GM12878 (cell line): ENCODE measurements at regions not wholly inside any gene's neighbourhood (a gene's known extent, or its start where the extent isn't known, plus 50 kb on each side); places are given as distances from the start of the nearest gene placed in this dataset.
A peak's percentile ranks its signal among the peaks of the same experiment; 100 is the strongest.

Source experiments
- CEBPZ ChIP-seq: fragments of 150-350 bp; IDR thresholded peaks from 2 replicates; pipeline ENCODE4 v1.6.1; 2016; ENCODE audit warnings: low read depth, low read length
- E2F8 ChIP-seq: fragments of 450-650 bp; IDR thresholded peaks from 2 replicates; pipeline ENCODE4 v1.6.1; 2018; ENCODE audit warnings: mild to moderate bottlenecking, low read depth, moderate library complexity; ENCODE audit not compliant: partially characterized antibody
- ETV6 ChIP-seq, 2 experiments: fragments of 450-650 bp in 1 of 2; IDR thresholded peaks in 1 of 2; conservative IDR thresholded peaks in 1 of 2; 2 replicates each; pipeline ENCODE4 v1.6.1; 2014; ENCODE audit warnings: antibody characterized with exemption in 1 of 2, borderline replicate concordance in 1 of 2, low read depth in 1 of 2, mild to moderate bottlenecking in 1 of 2, moderate library complexity in 1 of 2
- MEF2A ChIP-seq: IDR thresholded peaks from 2 replicates; pipeline ENCODE4 v1.6.1; 2011; ENCODE audit warnings: low read depth, mild to moderate bottlenecking, low read length, moderate library complexity; ENCODE audit not compliant: insufficient read depth
- NFIC ChIP-seq: IDR thresholded peaks from 2 replicates; pipeline ENCODE4 v1.6.1; 2012; ENCODE audit warnings: low read depth, mild to moderate bottlenecking, inconsistent platforms, low read length, moderate library complexity
- NFYB ChIP-seq: IDR thresholded peaks from 2 replicates; pipeline ENCODE4 v1.6.1; 2011; ENCODE audit warnings: low read depth, mild to moderate bottlenecking, low read length, improper control_type of control experiment, moderate library complexity; ENCODE audit not compliant: insufficient read depth
- NR2C2 ChIP-seq: IDR thresholded peaks from 2 replicates; pipeline ENCODE4 v1.6.1; 2011; ENCODE audit warnings: borderline replicate concordance, low read depth; ENCODE audit not compliant: control insufficient read depth, insufficient read length
- PRDM15 ChIP-seq: fragments of 450-650 bp; formaldehyde crosslinking; IDR thresholded peaks from 2 replicates; pipeline ENCODE4 v1.4.0; 2020; ENCODE audit warnings: mild to moderate bottlenecking, moderate library complexity
- RB1 ChIP-seq: fragments of 450-650 bp; formaldehyde crosslinking; IDR thresholded peaks from 2 replicates; pipeline ENCODE4 v1.6.1; 2017; ENCODE audit warnings: mild to moderate bottlenecking, borderline replicate concordance
- SIN3A ChIP-seq: IDR thresholded peaks from 2 replicates; pipeline ENCODE4 v1.6.1; 2012; ENCODE audit warnings: low read depth, low read length, improper control_type of control experiment
- SMARCA5 ChIP-seq: fragments of 450-650 bp; IDR thresholded peaks from 2 replicates; pipeline ENCODE4 v1.6.1; 2017; ENCODE audit warnings: mild to moderate bottlenecking
- SPI1 ChIP-seq: IDR thresholded peaks from 2 replicates; pipeline ENCODE4 v1.6.1; 2011; ENCODE audit warnings: low read depth, mild to moderate bottlenecking, low read length, moderate library complexity, borderline replicate concordance; ENCODE audit not compliant: insufficient read depth
- SREBF2 ChIP-seq: IDR thresholded peaks from 2 replicates; pipeline ENCODE4 v1.6.1; 2012; ENCODE audit warnings: mild to moderate bottlenecking, low read length
- YBX1 ChIP-seq: fragments of 450-650 bp; IDR thresholded peaks from 2 replicates; pipeline ENCODE4 v1.6.1; 2016; ENCODE audit warnings: antibody characterized with exemption
- ZNF217 ChIP-seq: fragments of 450-650 bp; IDR thresholded peaks from 2 replicates; pipeline ENCODE4 v1.6.1; 2017; ENCODE audit warnings: antibody characterized with exemption, mild to moderate bottlenecking

- no peak for TF ChIP-seq SIN3A
- no peak for TF ChIP-seq E2F8
- TF ChIP-seq NR2C2: no peak
- no peak for TF ChIP-seq SPI1
- TF ChIP-seq RB1: no peak
- TF ChIP-seq NFYB: no peak
- no peak for TF ChIP-seq SREBF2
- TF ChIP-seq NFIC: peak; percentile 54; the same call in 1 of the 2 replicates
- peak; percentile 75; the same call in 1 of the 2 replicates for TF ChIP-seq ZNF217
- TF ChIP-seq SMARCA5: no peak; the same call in 1 of the 2 replicates
- TF ChIP-seq YBX1: no peak
- TF ChIP-seq ETV6 (conservative IDR thresholded peaks at IDR 0.05 in 1 of 2, IDR thresholded peaks at IDR 0.05 in 1 of 2; ENCODE audit: borderline replicate concordance in 1 of 2, low read depth in 1 of 2): no peak
- TF ChIP-seq PRDM15 (CRISPR knock-in tag): no peak
- TF ChIP-seq MEF2A: 0 out of 2 replicates have a peak, but pooled peaks have one; percentile 51
- TF ChIP-seq CEBPZ: no peak
Measured at GRCh38 chr2:57876313-57876712, 170.3 kb upstream of the VRK2 start (continued).
